Left colon (tissue), 2 donors: ENCODE measurements at regions not wholly inside any gene's neighbourhood (a gene's known extent, or its start where the extent isn't known, plus 50 kb on each side); places are given as distances from the start of the nearest gene placed in this dataset.
"Not testable (repeated sequence)": the region's sequence is repeated elsewhere in the genome, so short reads cannot be mapped to it uniquely, and the experiment has no call there.

Experiments
- ATAC-seq: fragments of 200-7000 bp; cut with Tn5 transposase; one replicate; pipeline ENCODE4 v1.9.1; 2020; ENCODE audit warnings: mild to moderate bottlenecking, moderate library complexity
- DNase-seq, 2 donors: peaks; one replicate each; pipeline ENCODE4 v3.0.0-alpha.2; 2020
- intact Hi-C, 2 donors: fragments of 100-400 bp; cut with DNase I in 1 of 2; cut with micrococcal nuclease in 1 of 2; formaldehyde crosslinking; loops; one replicate each; pipeline versions ENCODE4 v1.11.2 to v1.14.0; 2022; cut with DNase I, micrococcal nuclease
- donor health status: DM: no; HTN: no; CAD: no.
- donor health status: DM: yes; HTN: yes; CAD: no.

- intact Hi-C loops = no loop called here
- DNase-seq (no peak), ATAC-seq (no peak)
Observed at GRCh38 chr2:192585418-192585817, 390.7 kb upstream of the TMEFF2 start.

GRCh38 chr2:192584976-192585375, 390.2 kb upstream of the TMEFF2 start:
- intact Hi-C loops = no loop called here
- ATAC-seq (no peak), DNase-seq (no peak)

- no peak for DNase-seq
- ATAC-seq = no peak
- intact Hi-C loops = no loop called here
Observed at GRCh38 chr2:192579965-192580700, 385.4 kb upstream of the TMEFF2 start.

- DNase-seq (no peak), ATAC-seq (no peak)
- intact Hi-C loops = no loop called here
Observed at GRCh38 chr2:192578780-192579179, 384.0 kb upstream of the TMEFF2 start.

- intact Hi-C loops = no loop called here
- no peak for DNase-seq
- no peak for ATAC-seq
Observed at GRCh38 chr2:192577706-192578105, 383.0 kb upstream of the TMEFF2 start.

- ATAC-seq (no peak), DNase-seq (no peak)
- intact Hi-C loops = no loop called here
Observed at GRCh38 chr2:192574552-192574951, 379.8 kb upstream of the TMEFF2 start.

- DNase-seq = no peak
- intact Hi-C loops = no loop called here
- no peak for ATAC-seq
Observed at GRCh38 chr2:192571636-192572035, 376.9 kb upstream of the TMEFF2 start.

GRCh38 chr2:192570788-192571187, 376.1 kb upstream of the TMEFF2 start:
- DNase-seq = no peak
- intact Hi-C loops = no loop called here
- no peak for ATAC-seq

GRCh38 chr2:192566863-192567262, 372.1 kb upstream of the TMEFF2 start:
- ATAC-seq (no peak), DNase-seq (no peak)
- intact Hi-C loops = no loop called here

GRCh38 chr2:192560326-192560725, 365.6 kb upstream of the TMEFF2 start:
- no peak for DNase-seq
- ATAC-seq = peak; percentile 78
- intact Hi-C loops = no loop called here

GRCh38 chr2:192559587-192559986, 364.9 kb upstream of the TMEFF2 start:
- DNase-seq = peak in 1 of 2 donors; percentile 33
- intact Hi-C loops = no loop called here
- ATAC-seq = peak; percentile 93

- ATAC-seq (no peak), DNase-seq (no peak)
- intact Hi-C loops = no loop called here
Observed at GRCh38 chr2:192558637-192559036, 363.9 kb upstream of the TMEFF2 start.

- no peak for DNase-seq
- intact Hi-C loops = no loop called here
- ATAC-seq = no peak
Observed at GRCh38 chr2:192555740-192556139, 361.0 kb upstream of the TMEFF2 start.

- DNase-seq (no peak), ATAC-seq (no peak)
- intact Hi-C loops = no loop called here
Observed at GRCh38 chr2:192551760-192552159, 357.0 kb upstream of the TMEFF2 start.

GRCh38 chr2:192546565-192546964, 351.8 kb upstream of the TMEFF2 start:
- no peak for DNase-seq
- ATAC-seq = peak; percentile 28
- intact Hi-C loops = no loop called here

GRCh38 chr2:192544371-192544955, 349.7 kb upstream of the TMEFF2 start:
- ATAC-seq (no peak), DNase-seq (no peak)
- intact Hi-C loops = no loop called here

- intact Hi-C loops, ATAC-seq, DNase-seq: not testable (repeated sequence)
Observed at GRCh38 chr2:192542148-192543066, 347.7 kb upstream of the TMEFF2 start.

- no peak for ATAC-seq
- DNase-seq = no peak
- intact Hi-C loops = no loop called here
Observed at GRCh38 chr2:192539306-192539705, 344.6 kb upstream of the TMEFF2 start.

GRCh38 chr2:192536922-192537624, 342.3 kb upstream of the TMEFF2 start:
- intact Hi-C loops = no loop called here
- no peak for DNase-seq
- ATAC-seq = no peak
